Neural cell (in vitro differentiated cells): ENCODE measurements at regions not wholly inside any gene's neighbourhood (a gene's known extent, or its start where the extent isn't known, plus 50 kb on each side); places are given as distances from the start of the nearest gene placed in this dataset.

Source experiments
- H2AFZ ChIP-seq: fragments of 200-600, 300-800 bp; sonication (generic), shearing (Covaris generic); 2 replicates; pipeline ENCODE4 v1.6.0; 2014; ENCODE audit warnings: low read depth, mild to moderate bottlenecking, antibody characterized with exemption, low read length, moderate library complexity
- H3F3A ChIP-seq: fragments of 200-600 bp; shearing (Covaris generic); 2 replicates; pipeline ENCODE4 v1.6.1; 2016; ENCODE audit warnings: mild to moderate bottlenecking, moderate library complexity, mixed read lengths, antibody characterized with exemption, low read length; ENCODE audit not compliant: insufficient read depth, poor library complexity, severe bottlenecking
- H3K27ac ChIP-seq: fragments of 200-600, 300-800 bp; sonication (generic), shearing (Covaris generic); 2 replicates; pipeline ENCODE4 v1.5.1; 2014; ENCODE audit warnings: mild to moderate bottlenecking, low read length, moderate library complexity
- H3K27me3 ChIP-seq: fragments of 300-800, 200-600 bp; sonication (generic), shearing (Covaris generic); 2 replicates; pipeline ENCODE4 v1.6.0; 2014; ENCODE audit warnings: mild to moderate bottlenecking, low read depth, low read length, moderate library complexity; ENCODE audit not compliant: insufficient read depth
- H3K36me3 ChIP-seq: fragments of 300-800, 200-600 bp; sonication (generic), shearing (Covaris generic); 2 replicates; pipeline ENCODE4 v1.5.1; 2014; ENCODE audit warnings: mild to moderate bottlenecking, antibody characterized with exemption, low read length, moderate library complexity; ENCODE audit not compliant: insufficient read depth
- H3K4me2 ChIP-seq: fragments of 300-800, 200-600 bp; sonication (generic), shearing (Covaris generic); 2 replicates; pipeline ENCODE4 v1.6.0; 2014; ENCODE audit warnings: mild to moderate bottlenecking, low read length
- H3K4me3 ChIP-seq: fragments of 300-800, 200-600 bp; sonication (generic), shearing (Covaris generic); 2 replicates; pipeline ENCODE4 v1.5.1; 2014; ENCODE audit warnings: mild to moderate bottlenecking, low read length, moderate library complexity
- H3K79me2 ChIP-seq: fragments of 200-600 bp; shearing (Covaris generic); replicated peaks from 2 replicates; pipeline ENCODE4 v1.6.0; 2014; ENCODE audit warnings: mild to moderate bottlenecking, low read length, moderate library complexity; ENCODE audit not compliant: insufficient read depth
- H3K9ac ChIP-seq: fragments of 300-800, 200-600 bp; sonication (generic), shearing (Covaris generic); 2 replicates; pipeline ENCODE4 v1.6.1; 2016; ENCODE audit warnings: mild to moderate bottlenecking, low read length, mixed read lengths
- H3K9me2 ChIP-seq: fragments of 200-600 bp; shearing (Covaris generic); 2 replicates; pipeline ENCODE4 v1.6.1; 2016; ENCODE audit warnings: mild to moderate bottlenecking, low read length, mixed read lengths; ENCODE audit not compliant: insufficient read depth
- H3K9me3 ChIP-seq: fragments of 200-600, 300-800 bp; sonication (generic), shearing (Covaris generic); 2 replicates; pipeline ENCODE4 v1.6.1; 2016; ENCODE audit warnings: mild to moderate bottlenecking, mixed run types, low read length, moderate library complexity, mixed read lengths
- H4K20me1 ChIP-seq: fragments of 200-600 bp; shearing (Covaris generic); 2 replicates; pipeline ENCODE4 v1.6.1; 2016; ENCODE audit warnings: mild to moderate bottlenecking, mixed run types; ENCODE audit not compliant: insufficient read depth
- EP300 ChIP-seq: fragments of 450-650 bp; conservative IDR thresholded peaks from 2 replicates; pipeline ENCODE4 v1.6.1; 2014; ENCODE audit warnings: antibody characterized with exemption, mild to moderate bottlenecking, moderate library complexity; ENCODE audit not compliant: poor library complexity, severe bottlenecking
- EZH2 ChIP-seq: fragments of 200-600, 300-800 bp; shearing (Covaris generic), sonication (generic); IDR thresholded peaks from 2 replicates; pipeline ENCODE4 v1.6.1; 2014; ENCODE audit warnings: antibody characterized with exemption, low read length, borderline replicate concordance, mild to moderate bottlenecking; ENCODE audit not compliant: insufficient read depth, poor library complexity, severe bottlenecking
- MXI1 ChIP-seq: fragments of 450-650 bp; conservative IDR thresholded peaks from 2 replicates; pipeline ENCODE4 v1.6.1; 2014; ENCODE audit warnings: antibody characterized with exemption, mild to moderate bottlenecking; ENCODE audit not compliant: poor library complexity, severe bottlenecking
- POLR2AphosphoS5 ChIP-seq: IDR thresholded peaks from 2 replicates; pipeline ENCODE4 v1.6.1; 2012
- RAD21 ChIP-seq: fragments of 450-650 bp; conservative IDR thresholded peaks from 2 replicates; pipeline ENCODE4 v1.6.1; 2014; ENCODE audit warnings: antibody characterized with exemption, mild to moderate bottlenecking, moderate library complexity
- SMC3 ChIP-seq: fragments of 450-650 bp; conservative IDR thresholded peaks from 2 replicates; pipeline ENCODE4 v1.6.1; 2014; ENCODE audit warnings: antibody characterized with exemption, mild to moderate bottlenecking, moderate library complexity; ENCODE audit not compliant: poor library complexity
- TAF1 ChIP-seq: IDR thresholded peaks from 2 replicates; pipeline ENCODE4 v1.6.1; 2012; ENCODE audit warnings: low read depth
- TF ChIP-seq, protein P1 (sequence below): IDR thresholded peaks from 2 replicates; pipeline ENCODE4 v1.6.1; 2012; ENCODE audit warnings: borderline replicate concordance
- TF ChIP-seq, protein P2 (sequence below): fragments of 450-650 bp; IDR thresholded peaks from 2 replicates; pipeline ENCODE4 v1.5.1; 2014; ENCODE audit warnings: antibody characterized with exemption, mild to moderate bottlenecking, moderate library complexity; ENCODE audit not compliant: poor library complexity, severe bottlenecking

DNA sequence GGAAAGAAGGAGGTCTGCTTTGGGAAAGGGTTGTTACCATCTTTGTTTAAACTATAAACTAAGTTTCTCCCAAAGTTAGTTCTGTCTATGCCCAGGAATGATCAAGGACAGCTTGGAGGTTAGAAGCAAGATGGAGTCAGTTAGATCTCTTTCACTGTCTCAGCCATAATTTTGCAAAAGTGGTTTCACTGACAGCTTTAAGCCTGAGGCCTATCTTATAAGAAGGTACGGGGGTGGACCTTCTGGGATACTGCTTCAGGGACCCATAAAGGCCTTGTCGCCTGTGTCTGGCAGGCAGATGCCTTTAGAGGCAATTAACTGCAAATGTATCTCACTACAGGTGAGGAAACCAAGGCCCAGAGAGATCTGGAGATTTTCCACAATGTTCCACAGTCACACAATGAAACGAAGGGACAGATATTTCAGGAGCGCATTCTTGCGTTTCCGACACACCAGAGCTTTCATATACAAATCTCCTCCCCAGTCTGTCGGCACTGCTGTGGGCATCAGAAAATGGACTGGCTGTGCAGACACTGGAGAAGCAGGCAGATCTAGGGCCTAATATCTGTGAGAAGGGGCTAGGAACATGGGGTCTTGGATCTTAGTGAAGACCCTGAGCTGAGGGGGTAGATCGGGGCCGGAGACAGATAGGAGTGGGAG, 169.5 kb upstream of the SMAD3 start:
- Histone ChIP-seq H3K4me2 (no peak overlapping the region), H3F3A (no peaks in the 10 kb centered on the region), H4K20me1 (no peaks in the 10 kb centered on the region), H3K9me2 (no peaks in the 10 kb centered on the region), H3K4me3 (no peak overlapping the region), H3K9me3 (no peaks in the 10 kb centered on the region), H3K79me2 (no peaks in the 10 kb centered on the region), H3K27ac (no peak overlapping the region), H3K9ac (no peak overlapping the region), H2AFZ (no peak overlapping the region), H3K27me3 (no peaks in the 10 kb centered on the region), H3K36me3 (no peaks in the 10 kb centered on the region)
- TF ChIP-seq SMC3 (no peak), EP300 (no peak), POLR2AphosphoS5 (no peak), EZH2 (no peak), RAD21 (no peak), TAF1 (no peak), MXI1 (no peak)
- TF ChIP-seq, protein P1, sequence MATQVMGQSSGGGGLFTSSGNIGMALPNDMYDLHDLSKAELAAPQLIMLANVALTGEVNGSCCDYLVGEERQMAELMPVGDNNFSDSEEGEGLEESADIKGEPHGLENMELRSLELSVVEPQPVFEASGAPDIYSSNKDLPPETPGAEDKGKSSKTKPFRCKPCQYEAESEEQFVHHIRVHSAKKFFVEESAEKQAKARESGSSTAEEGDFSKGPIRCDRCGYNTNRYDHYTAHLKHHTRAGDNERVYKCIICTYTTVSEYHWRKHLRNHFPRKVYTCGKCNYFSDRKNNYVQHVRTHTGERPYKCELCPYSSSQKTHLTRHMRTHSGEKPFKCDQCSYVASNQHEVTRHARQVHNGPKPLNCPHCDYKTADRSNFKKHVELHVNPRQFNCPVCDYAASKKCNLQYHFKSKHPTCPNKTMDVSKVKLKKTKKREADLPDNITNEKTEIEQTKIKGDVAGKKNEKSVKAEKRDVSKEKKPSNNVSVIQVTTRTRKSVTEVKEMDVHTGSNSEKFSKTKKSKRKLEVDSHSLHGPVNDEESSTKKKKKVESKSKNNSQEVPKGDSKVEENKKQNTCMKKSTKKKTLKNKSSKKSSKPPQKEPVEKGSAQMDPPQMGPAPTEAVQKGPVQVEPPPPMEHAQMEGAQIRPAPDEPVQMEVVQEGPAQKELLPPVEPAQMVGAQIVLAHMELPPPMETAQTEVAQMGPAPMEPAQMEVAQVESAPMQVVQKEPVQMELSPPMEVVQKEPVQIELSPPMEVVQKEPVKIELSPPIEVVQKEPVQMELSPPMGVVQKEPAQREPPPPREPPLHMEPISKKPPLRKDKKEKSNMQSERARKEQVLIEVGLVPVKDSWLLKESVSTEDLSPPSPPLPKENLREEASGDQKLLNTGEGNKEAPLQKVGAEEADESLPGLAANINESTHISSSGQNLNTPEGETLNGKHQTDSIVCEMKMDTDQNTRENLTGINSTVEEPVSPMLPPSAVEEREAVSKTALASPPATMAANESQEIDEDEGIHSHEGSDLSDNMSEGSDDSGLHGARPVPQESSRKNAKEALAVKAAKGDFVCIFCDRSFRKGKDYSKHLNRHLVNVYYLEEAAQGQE, result no peak
- TF ChIP-seq, protein P2, sequence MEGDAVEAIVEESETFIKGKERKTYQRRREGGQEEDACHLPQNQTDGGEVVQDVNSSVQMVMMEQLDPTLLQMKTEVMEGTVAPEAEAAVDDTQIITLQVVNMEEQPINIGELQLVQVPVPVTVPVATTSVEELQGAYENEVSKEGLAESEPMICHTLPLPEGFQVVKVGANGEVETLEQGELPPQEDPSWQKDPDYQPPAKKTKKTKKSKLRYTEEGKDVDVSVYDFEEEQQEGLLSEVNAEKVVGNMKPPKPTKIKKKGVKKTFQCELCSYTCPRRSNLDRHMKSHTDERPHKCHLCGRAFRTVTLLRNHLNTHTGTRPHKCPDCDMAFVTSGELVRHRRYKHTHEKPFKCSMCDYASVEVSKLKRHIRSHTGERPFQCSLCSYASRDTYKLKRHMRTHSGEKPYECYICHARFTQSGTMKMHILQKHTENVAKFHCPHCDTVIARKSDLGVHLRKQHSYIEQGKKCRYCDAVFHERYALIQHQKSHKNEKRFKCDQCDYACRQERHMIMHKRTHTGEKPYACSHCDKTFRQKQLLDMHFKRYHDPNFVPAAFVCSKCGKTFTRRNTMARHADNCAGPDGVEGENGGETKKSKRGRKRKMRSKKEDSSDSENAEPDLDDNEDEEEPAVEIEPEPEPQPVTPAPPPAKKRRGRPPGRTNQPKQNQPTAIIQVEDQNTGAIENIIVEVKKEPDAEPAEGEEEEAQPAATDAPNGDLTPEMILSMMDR, result no peak

DNA sequence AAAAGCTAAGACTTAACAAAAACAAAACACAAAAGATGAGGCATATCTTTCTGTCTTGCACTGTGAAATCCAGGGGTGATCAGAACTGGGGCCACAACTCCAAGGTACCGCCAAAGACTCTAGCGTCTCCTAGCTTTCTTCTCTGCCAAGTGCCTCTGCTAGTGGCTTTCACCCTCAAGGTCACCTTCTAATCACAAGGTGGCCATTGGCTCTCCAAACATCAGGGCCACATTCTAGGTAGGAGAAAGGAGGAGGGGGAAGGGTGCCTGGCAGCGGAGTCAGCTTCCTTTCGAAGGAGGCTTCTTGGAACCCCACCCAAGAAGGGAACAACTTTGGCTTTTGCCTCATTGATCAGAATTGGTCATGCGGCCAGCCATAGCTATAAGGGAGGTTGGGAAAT, 168.8 kb upstream of the SMAD3 start:
- Histone ChIP-seq H3K9ac (no peak overlapping the region), H3K27me3 (no peaks in the 10 kb centered on the region), H3K4me3 (no peak overlapping the region), H3K9me2 (no peaks in the 10 kb centered on the region), H2AFZ (no peak overlapping the region), H3K27ac (no peak overlapping the region), H3K4me2 (no peak overlapping the region), H3K36me3 (no peaks in the 10 kb centered on the region), H3F3A (no peaks in the 10 kb centered on the region), H3K79me2 (no peaks in the 10 kb centered on the region), H4K20me1 (no peaks in the 10 kb centered on the region), H3K9me3 (no peaks in the 10 kb centered on the region)
- TF ChIP-seq MXI1, result no peak
- TF ChIP-seq POLR2AphosphoS5, result no peak
- TF ChIP-seq, protein P2, result no peak
- no peak for TF ChIP-seq TAF1
- no peak for TF ChIP-seq SMC3
- TF ChIP-seq EZH2, result no peak
- TF ChIP-seq EP300, result no peak
- no peak for TF ChIP-seq RAD21
- TF ChIP-seq, protein P1, result no peak
